HEK293 (cell line): ENCODE measurements at regions not wholly inside any gene's neighbourhood (a gene's known extent, or its start where the extent isn't known, plus 50 kb on each side); places are given as distances from the start of the nearest gene placed in this dataset.

Experiments
- CTCF ChIA-PET: fragments of 350-600 bp; formaldehyde crosslinking; extraction: SDS; loops from one replicate; lab custom pipeline; 2021; ENCODE audit warnings: antibody characterized with exemption; lab: Yijun Ruan, JAX
- POLR2A ChIA-PET: fragments of 300-600 bp; formaldehyde crosslinking; extraction: SDS; loops from one replicate; lab custom pipeline; 2020; ENCODE audit warnings: antibody characterized with exemption, inconsistent platforms; lab: Yijun Ruan, JAX
- H3K27ac ChIP-seq: fragments of 200-500 bp; sonication (Bioruptor generic); 2 replicates; pipeline ENCODE4 v1.5.1; 2014; ENCODE audit warnings: low read depth, low read length, control low read depth, inconsistent platforms; ENCODE audit errors: extremely low read depth
- H3K36me3 ChIP-seq, 2 experiments: fragments of 200-500 bp in 1 of 2; sonication (Bioruptor generic) in 1 of 2; 1 replicate in 1 of 2; 2 replicates in 1 of 2; pipeline ENCODE4 v1.5.1; 2014 to 2017; ENCODE audit warnings: inconsistent platforms in 2 of 2, low read length in 2 of 2; ENCODE audit not compliant: control insufficient read depth in 2 of 2, insufficient read depth in 1 of 2
- H3K4me1 ChIP-seq: fragments of 200-500 bp; sonication (Bioruptor generic); 2 replicates; pipeline ENCODE4 v1.5.1; 2014; ENCODE audit warnings: mild to moderate bottlenecking, low read length, inconsistent platforms; ENCODE audit not compliant: control insufficient read depth, insufficient read depth
- H3K4me3 ChIP-seq: 2 replicates; pipeline ENCODE4 v1.5.1; 2011; ENCODE audit warnings: low read depth, mild to moderate bottlenecking, control low read depth, low read length, moderate library complexity
- H3K9me3 ChIP-seq: fragments of 200-500 bp; sonication (Bioruptor generic); 2 replicates; pipeline ENCODE4 v1.5.1; 2014; ENCODE audit warnings: low read depth, low read length, inconsistent platforms; ENCODE audit not compliant: control insufficient read depth, insufficient read depth
- GLIS1 ChIP-seq: fragments of 450-650 bp; formaldehyde crosslinking; IDR thresholded peaks from 2 replicates; pipeline ENCODE4 v1.5.1; 2016; ENCODE audit warnings: missing biosample characterization, missing genetic modification characterization
- KLF1 ChIP-seq: fragments of 450-650 bp; formaldehyde crosslinking; IDR thresholded peaks from 2 replicates; pipeline ENCODE4 v1.5.1; 2016; ENCODE audit warnings: missing biosample characterization, missing genetic modification characterization
- MYNN ChIP-seq: fragments of 450-650 bp; formaldehyde crosslinking; IDR thresholded peaks from 2 replicates; pipeline ENCODE4 v1.5.1; 2016; ENCODE audit warnings: missing biosample characterization, missing genetic modification characterization, borderline replicate concordance
- SP2 ChIP-seq: fragments of 450-650 bp; formaldehyde crosslinking; IDR thresholded peaks from 2 replicates; pipeline ENCODE4 v1.5.1; 2016; ENCODE audit warnings: missing biosample characterization, missing genetic modification characterization
- ZBTB17 ChIP-seq: fragments of 450-650 bp; formaldehyde crosslinking; IDR thresholded peaks from 2 replicates; pipeline ENCODE4 v1.5.1; 2016; ENCODE audit warnings: missing biosample characterization, missing genetic modification characterization
- ZFP3 ChIP-seq: fragments of 450-650 bp; formaldehyde crosslinking; IDR thresholded peaks from 2 replicates; pipeline ENCODE4 v1.5.1; 2016; ENCODE audit warnings: low read depth, missing biosample characterization, missing genetic modification characterization
- ZFP37 ChIP-seq: fragments of 450-650 bp; formaldehyde crosslinking; IDR thresholded peaks from 2 replicates; pipeline ENCODE4 v1.5.1; 2016; ENCODE audit warnings: missing biosample characterization, missing genetic modification characterization
- ZIC2 ChIP-seq: fragments of 450-650 bp; formaldehyde crosslinking; IDR thresholded peaks from 2 replicates; pipeline ENCODE4 v1.5.1; 2016; ENCODE audit warnings: missing biosample characterization, missing genetic modification characterization
- ZNF214 ChIP-seq: fragments of 450-650 bp; formaldehyde crosslinking; IDR thresholded peaks from 2 replicates; pipeline ENCODE4 v1.5.1; 2017; ENCODE audit warnings: missing biosample characterization, mild to moderate bottlenecking, missing genetic modification characterization, borderline replicate concordance
- ZNF501 ChIP-seq: fragments of 450-650 bp; formaldehyde crosslinking; IDR thresholded peaks from 2 replicates; pipeline ENCODE4 v1.5.1; 2016; ENCODE audit warnings: missing biosample characterization, missing genetic modification characterization
- ZNF529 ChIP-seq: fragments of 450-650 bp; formaldehyde crosslinking; IDR thresholded peaks from 2 replicates; pipeline ENCODE4 v1.5.1; 2017; ENCODE audit warnings: missing genetic modification characterization, missing biosample characterization; ENCODE audit not compliant: insufficient replicate concordance
- ZNF660 ChIP-seq: fragments of 450-650 bp; IDR thresholded peaks from 2 replicates; pipeline ENCODE4 v1.5.1; 2018; ENCODE audit warnings: missing biosample characterization, mild to moderate bottlenecking, missing genetic modification characterization
- ZSCAN30 ChIP-seq: fragments of 450-650 bp; IDR thresholded peaks from 2 replicates; pipeline ENCODE4 v1.5.1; 2018; ENCODE audit warnings: missing biosample characterization, mild to moderate bottlenecking, missing genetic modification characterization, moderate library complexity
- TF ChIP-seq, protein P1 (sequence below): fragments of 450-650 bp; IDR thresholded peaks from 2 replicates; pipeline ENCODE4 v1.5.1; 2018; ENCODE audit warnings: missing biosample characterization, mild to moderate bottlenecking, missing genetic modification characterization
- TF ChIP-seq, protein P2 (sequence below): IDR thresholded peaks from 2 replicates; pipeline ENCODE4 v1.6.1; 2011; ENCODE audit warnings: mild to moderate bottlenecking, low read depth, low read length, borderline replicate concordance
- TF ChIP-seq, protein P3 (sequence below): fragments of 450-650 bp; formaldehyde crosslinking; IDR thresholded peaks from 2 replicates; pipeline ENCODE4 v1.5.1; 2016; ENCODE audit warnings: missing biosample characterization, missing genetic modification characterization, borderline replicate concordance

DNA sequence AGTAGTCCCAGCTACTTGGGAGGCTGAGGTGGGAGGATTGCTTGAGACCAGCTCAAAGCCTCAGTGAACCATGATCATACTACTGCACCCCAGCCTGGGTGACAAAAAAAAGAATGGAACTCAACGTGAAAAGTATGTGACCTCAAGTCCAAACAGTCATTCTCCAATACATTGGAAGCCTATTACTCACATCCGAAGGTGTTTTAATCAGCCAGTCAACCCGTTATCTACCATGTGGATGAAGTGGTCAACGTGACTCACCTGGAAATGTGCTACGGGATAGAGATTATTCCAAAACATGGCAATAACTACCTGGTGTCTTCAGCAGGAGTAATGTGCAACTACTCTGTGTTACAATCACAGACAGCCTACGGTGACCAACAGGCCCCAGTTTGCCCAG, 85.8 kb upstream of the TOP1 start (continued):
- TF ChIP-seq SP2 (tag by site-specific recombination) = no peak
- TF ChIP-seq, protein P1, sequence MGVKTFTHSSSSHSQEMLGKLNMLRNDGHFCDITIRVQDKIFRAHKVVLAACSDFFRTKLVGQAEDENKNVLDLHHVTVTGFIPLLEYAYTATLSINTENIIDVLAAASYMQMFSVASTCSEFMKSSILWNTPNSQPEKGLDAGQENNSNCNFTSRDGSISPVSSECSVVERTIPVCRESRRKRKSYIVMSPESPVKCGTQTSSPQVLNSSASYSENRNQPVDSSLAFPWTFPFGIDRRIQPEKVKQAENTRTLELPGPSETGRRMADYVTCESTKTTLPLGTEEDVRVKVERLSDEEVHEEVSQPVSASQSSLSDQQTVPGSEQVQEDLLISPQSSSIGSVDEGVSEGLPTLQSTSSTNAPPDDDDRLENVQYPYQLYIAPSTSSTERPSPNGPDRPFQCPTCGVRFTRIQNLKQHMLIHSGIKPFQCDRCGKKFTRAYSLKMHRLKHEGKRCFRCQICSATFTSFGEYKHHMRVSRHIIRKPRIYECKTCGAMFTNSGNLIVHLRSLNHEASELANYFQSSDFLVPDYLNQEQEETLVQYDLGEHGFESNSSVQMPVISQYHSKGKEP (tag by site-specific recombination) = no peak

DNA sequence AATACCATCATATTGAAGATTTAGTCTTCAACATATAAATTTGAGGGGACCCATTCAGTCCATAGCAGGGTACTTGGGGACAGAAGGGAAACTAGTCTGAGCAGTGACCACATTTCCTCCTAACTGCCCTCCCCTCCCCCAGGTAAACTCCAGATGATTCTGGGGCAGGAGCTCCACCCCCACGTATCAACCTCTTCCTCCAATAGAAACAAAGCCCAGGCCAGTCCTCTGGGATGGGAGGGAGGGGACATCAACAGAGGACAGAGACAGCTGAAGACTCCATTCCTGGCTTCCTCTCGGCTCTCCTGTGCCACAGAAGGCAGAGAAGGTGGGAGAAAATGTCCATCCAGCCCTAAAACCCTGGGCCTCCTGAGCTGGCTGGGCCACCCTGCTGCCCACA, 85.0 kb upstream of the TOP1 start:
- no peaks in the 10 kb centered on the region; the same call in 1 of the 2 replicates for H3K4me1 ChIP-seq
- TF ChIP-seq, protein P2, sequence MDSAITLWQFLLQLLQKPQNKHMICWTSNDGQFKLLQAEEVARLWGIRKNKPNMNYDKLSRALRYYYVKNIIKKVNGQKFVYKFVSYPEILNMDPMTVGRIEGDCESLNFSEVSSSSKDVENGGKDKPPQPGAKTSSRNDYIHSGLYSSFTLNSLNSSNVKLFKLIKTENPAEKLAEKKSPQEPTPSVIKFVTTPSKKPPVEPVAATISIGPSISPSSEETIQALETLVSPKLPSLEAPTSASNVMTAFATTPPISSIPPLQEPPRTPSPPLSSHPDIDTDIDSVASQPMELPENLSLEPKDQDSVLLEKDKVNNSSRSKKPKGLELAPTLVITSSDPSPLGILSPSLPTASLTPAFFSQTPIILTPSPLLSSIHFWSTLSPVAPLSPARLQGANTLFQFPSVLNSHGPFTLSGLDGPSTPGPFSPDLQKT = no peak
- no peak for TF ChIP-seq ZNF501 (tag by site-specific recombination)
- no peak for TF ChIP-seq KLF1 (tag by site-specific recombination)
- no peak for TF ChIP-seq ZNF214 (tag by site-specific recombination)
- TF ChIP-seq ZNF529 (tag by site-specific recombination) = no peak
- no peak for TF ChIP-seq ZSCAN30 (tag by site-specific recombination)
- TF ChIP-seq ZNF660 (tag by site-specific recombination) = no peak
- TF ChIP-seq MYNN (tag by site-specific recombination) = no peak
- no peaks in the 10 kb centered on the region for H3K36me3 ChIP-seq
- ChIA-PET POLR2A (interaction anchor here (0.6 kb wide), 1 partner anchor 10 kb away, joined by 3 read pairs; no protein-coding TSS in a partner anchor), CTCF (interaction anchor here (0.5 to 1.0 kb wide), 3 partner anchors 202 to 792 kb away, joined by 3 read pairs; no protein-coding TSS in a partner anchor)
- H3K27ac ChIP-seq = no peak overlapping the region
- no peak overlapping the region for H3K4me3 ChIP-seq
- no peaks in the 10 kb centered on the region for H3K9me3 ChIP-seq

DNA sequence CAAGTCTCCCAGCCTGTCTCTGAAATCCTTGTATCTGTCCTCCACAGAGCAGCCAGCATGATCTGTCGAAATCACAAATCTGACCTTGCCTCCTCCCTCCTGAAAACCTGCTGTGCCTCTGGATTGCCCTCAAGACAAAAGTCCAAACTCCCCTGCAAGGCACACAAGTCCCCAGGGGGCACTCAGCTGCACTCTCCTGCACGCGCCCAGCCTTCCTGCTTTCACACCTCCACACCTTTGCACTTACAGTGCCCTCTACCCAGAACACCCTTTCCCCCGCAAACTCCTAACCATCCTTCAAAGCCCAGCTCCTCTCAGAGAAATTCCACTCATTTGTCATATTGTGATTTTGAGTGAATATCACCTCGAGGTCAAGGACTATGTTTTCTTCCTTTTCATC, 83.4 kb upstream of the TOP1 start:
- no peaks in the 10 kb centered on the region; the same call in 1 of the 2 replicates for H3K4me1 ChIP-seq
- no peaks in the 10 kb centered on the region for H3K9me3 ChIP-seq
- no peaks in the 10 kb centered on the region for H3K36me3 ChIP-seq
- CTCF ChIA-PET = interaction anchor here (0.6 to 2.7 kb wide), 12 partner anchors 12 to 513 kb away, joined by 3 to 24 read pairs (median 4); partner anchors contain the start of gene LPIN3
- TF ChIP-seq ZIC2 (tag by site-specific recombination) (peak; percentile 80), ZFP37 (tag by site-specific recombination) (no peak), ZBTB17 (tag by site-specific recombination) (0 out of 2 replicates have a peak, but pooled peaks have one; percentile 33), GLIS1 (tag by site-specific recombination) (peak; percentile 79), ZFP3 (tag by site-specific recombination) (peak; percentile 99)
- TF ChIP-seq, protein P3, sequence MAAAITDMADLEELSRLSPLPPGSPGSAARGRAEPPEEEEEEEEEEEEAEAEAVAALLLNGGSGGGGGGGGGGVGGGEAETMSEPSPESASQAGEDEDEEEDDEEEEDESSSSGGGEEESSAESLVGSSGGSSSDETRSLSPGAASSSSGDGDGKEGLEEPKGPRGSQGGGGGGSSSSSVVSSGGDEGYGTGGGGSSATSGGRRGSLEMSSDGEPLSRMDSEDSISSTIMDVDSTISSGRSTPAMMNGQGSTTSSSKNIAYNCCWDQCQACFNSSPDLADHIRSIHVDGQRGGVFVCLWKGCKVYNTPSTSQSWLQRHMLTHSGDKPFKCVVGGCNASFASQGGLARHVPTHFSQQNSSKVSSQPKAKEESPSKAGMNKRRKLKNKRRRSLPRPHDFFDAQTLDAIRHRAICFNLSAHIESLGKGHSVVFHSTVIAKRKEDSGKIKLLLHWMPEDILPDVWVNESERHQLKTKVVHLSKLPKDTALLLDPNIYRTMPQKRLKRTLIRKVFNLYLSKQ (tag by site-specific recombination) = no peak
- H3K27ac ChIP-seq = no peak overlapping the region
- no peak overlapping the region for H3K4me3 ChIP-seq
- POLR2A ChIA-PET = no interaction called here
